Stomach (tissue), 8 donors: ENCODE measurements at regions not wholly inside any gene's neighbourhood (a gene's known extent, or its start where the extent isn't known, plus 50 kb on each side); places are given as distances from the start of the nearest gene placed in this dataset.

Source experiments
- DNase-seq, 2 donors: peaks; one replicate each; pipeline versions ENCODE4 v3.0.0 to v3.0.0-alpha.2; 2013 to 2019
- H3K27ac ChIP-seq, 5 donors: fragments of 200-600 bp in 4 of 5; sonication (generic) in 4 of 5; one replicate each; pipeline ENCODE4 v1.5.1; 2013 to 2019; ENCODE audit warnings: mild to moderate bottlenecking in 1 of 5, moderate library complexity in 1 of 5
- H3K27me3 ChIP-seq, 3 donors: fragments of 200-600 bp; sonication (generic); one replicate each; pipeline ENCODE4 v1.5.1; 2017 to 2019; ENCODE audit warnings: mixed run types in 1 of 3
- H3K36me3 ChIP-seq, 4 donors: fragments of 200-600 bp; sonication (generic); 1 replicate in 3 of 4; 2 replicates in 1 of 4; pipeline ENCODE4 v1.5.1; 2016 to 2019
- H3K4me1 ChIP-seq, 4 donors: fragments of 200-600 bp; sonication (generic); one replicate each; pipeline ENCODE4 v1.5.1; 2016 to 2019
- H3K4me3 ChIP-seq, 4 donors: fragments of 200-600 bp; sonication (generic) in 3 of 4; one replicate each; pipeline ENCODE4 v1.5.1; 2016 to 2019; ENCODE audit warnings: mild to moderate bottlenecking in 1 of 4
- H3K9me3 ChIP-seq, 4 donors: fragments of 200-600 bp; sonication (generic); one replicate each; pipeline ENCODE4 v1.5.1; 2016 to 2019
- CTCF ChIP-seq, 7 experiments: fragments of 450-650 bp in 4 of 7; fragments of 200-600 bp in 3 of 7; sonication (generic) in 3 of 7; IDR thresholded peaks; one replicate each; pipeline ENCODE4 v1.5.1; 2016 to 2019; ENCODE audit warnings: antibody characterized with exemption in 7 of 7, control low read depth in 2 of 7, mild to moderate bottlenecking in 1 of 7
- EP300 ChIP-seq: sonication (generic); formaldehyde crosslinking; IDR thresholded peaks from one replicate; pipeline ENCODE4 v1.6.1; 2017; ENCODE audit warnings: antibody characterized with exemption
- POLR2A ChIP-seq, 4 donors: fragments of 450-650 bp; IDR thresholded peaks; one replicate each; pipeline ENCODE4 v1.6.1; 2016; ENCODE audit warnings: antibody characterized with exemption in 4 of 4, control low read depth in 2 of 4, mild to moderate bottlenecking in 1 of 4, moderate library complexity in 1 of 4
- POLR2AphosphoS5 ChIP-seq, 3 donors: sonication (generic); formaldehyde crosslinking; IDR thresholded peaks; one replicate each; pipeline ENCODE4 v1.6.1; 2016; ENCODE audit warnings: antibody characterized with exemption in 3 of 3
- WGBS, 5 donors: extraction: QIAGEN DNeasy Blood & Tissue Kit in 3 of 5; methylation state at CpG; one replicate each; pipeline versions ENCODE4 v1.1.5 to v1.1.7; 2013 to 2018; 5-methylcytosine and 5-hydroxymethylcytosine counted together
- intact Hi-C: fragments of 100-400 bp; cut with DNase I; formaldehyde crosslinking; loops from one replicate; pipeline ENCODE4 v1.15.1; 2023; ENCODE audit warnings: low total_unique reads
- donor health status: healthy with polysubstance abuse.
- donor health status: Bipolar disorder and iron deficiency.
- donor health status: healthy.

DNA sequence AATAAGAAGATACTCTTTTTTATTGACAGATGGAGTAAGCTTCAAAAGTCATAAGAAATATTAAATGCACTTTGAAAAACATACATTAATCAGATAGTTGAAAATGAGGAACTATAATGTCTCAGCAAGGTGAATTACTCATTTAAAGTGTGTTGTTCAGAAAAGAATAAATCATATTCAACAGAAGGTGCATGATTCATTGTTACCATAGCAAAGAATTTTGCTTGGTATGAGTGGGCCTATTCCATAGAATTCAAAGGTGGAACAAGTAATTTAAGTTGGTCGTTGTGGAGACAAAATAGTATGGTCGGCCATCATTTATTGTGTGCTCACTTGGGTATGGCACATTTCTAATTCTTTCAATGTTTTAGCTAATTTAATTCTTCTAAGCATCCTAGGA lies 1920.2 kb upstream of the CDH9 start:
- no peaks in the 10 kb centered on the region for H3K4me1 ChIP-seq
- intact Hi-C loops, result no loop called here
- no peak overlapping the region for H3K4me3 ChIP-seq
- no peak overlapping the region for H3K27ac ChIP-seq
- TF ChIP-seq CTCF (IDR thresholded peaks at IDR 0.05) (no peak), EP300 (no peak), POLR2A (IDR thresholded peaks at IDR 0.05) (no peak), POLR2AphosphoS5 (IDR thresholded peaks at IDR 0.05) (no peak)
- no peaks in the 10 kb centered on the region for H3K36me3 ChIP-seq
- no peak for DNase-seq
- 79 to 90% (median 81%) methylated on average over 2 of the region's 2 CpGs for WGBS, 5 donors
- H3K27me3 ChIP-seq, result no peaks in the 10 kb centered on the region
- peaks cover 0 to 4% (median 1%) of the 10 kb centered on the region in 4 donors for H3K9me3 ChIP-seq

GRCh38 chr5:28957450-28957849 lies 1919.1 kb upstream of the CDH9 start:
- TF ChIP-seq CTCF (IDR thresholded peaks at IDR 0.05), result no peak
- TF ChIP-seq EP300, result no peak
- TF ChIP-seq POLR2AphosphoS5 (IDR thresholded peaks at IDR 0.05), result no peak
- TF ChIP-seq POLR2A (IDR thresholded peaks at IDR 0.05), result no peak
- Histone ChIP-seq H3K27me3 (no peaks in the 10 kb centered on the region), H3K4me1 (no peaks in the 10 kb centered on the region), H3K36me3 (no peaks in the 10 kb centered on the region), H3K27ac (no peak overlapping the region), H3K9me3 (peaks cover 0 to 9% (median 3%) of the 10 kb centered on the region in 4 donors), H3K4me3 (no peak overlapping the region)
- DNase-seq, result no peak
- intact Hi-C loops, result no loop called here

GRCh38 chr5:28954074-28954473 lies 1915.7 kb upstream of the CDH9 start:
- no peaks in the 10 kb centered on the region for H3K4me1 ChIP-seq
- H3K4me3 ChIP-seq, result no peak overlapping the region
- peaks cover 0 to 9% (median 3%) of the 10 kb centered on the region in 4 donors for H3K9me3 ChIP-seq
- TF ChIP-seq EP300 (no peak), CTCF (IDR thresholded peaks at IDR 0.05) (no peak), POLR2AphosphoS5 (IDR thresholded peaks at IDR 0.05) (no peak), POLR2A (IDR thresholded peaks at IDR 0.05) (no peak)
- H3K36me3 ChIP-seq, result no peaks in the 10 kb centered on the region
- H3K27me3 ChIP-seq, result no peaks in the 10 kb centered on the region
- WGBS, 5 donors, result 74 to 88% (median 85%) methylated on average over 4 of the region's 4 CpGs
- intact Hi-C loops, result no loop called here
- H3K27ac ChIP-seq, result no peak overlapping the region
- DNase-seq, result no peak

DNA sequence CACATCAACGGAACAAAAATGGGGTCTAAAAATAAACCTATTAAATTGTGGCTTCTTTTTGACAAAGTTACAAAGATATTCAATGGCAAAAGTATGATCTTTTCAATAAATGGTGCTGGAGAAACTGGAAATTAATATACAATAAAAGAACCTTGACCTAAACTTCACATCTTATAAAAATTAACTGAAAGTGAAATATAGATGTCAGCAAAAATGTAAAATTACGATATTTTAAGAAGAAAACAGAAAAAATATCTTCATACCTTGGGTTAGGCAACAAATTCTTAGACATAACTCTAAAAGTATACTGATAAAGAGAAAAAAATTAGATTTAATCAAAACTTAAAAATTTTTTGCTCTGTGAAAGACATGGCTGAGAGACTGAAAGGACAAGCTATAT lies 1909.5 kb upstream of the CDH9 start:
- no peak for DNase-seq
- intact Hi-C loops, result no loop called here
- 68 to 78% (median 74%) methylated on average over 2 of the region's 2 CpGs for WGBS, 5 donors
- Histone ChIP-seq H3K27ac (no peak overlapping the region), H3K9me3 (no peaks in the 10 kb centered on the region), H3K4me3 (no peak overlapping the region), H3K27me3 (no peaks in the 10 kb centered on the region), H3K4me1 (no peaks in the 10 kb centered on the region), H3K36me3 (no peaks in the 10 kb centered on the region)
- TF ChIP-seq POLR2A (IDR thresholded peaks at IDR 0.05) (no peak), EP300 (no peak), CTCF (IDR thresholded peaks at IDR 0.05) (no peak), POLR2AphosphoS5 (IDR thresholded peaks at IDR 0.05) (no peak)
